Neural cell (in vitro differentiated cells): ENCODE measurements at regions not wholly inside any gene's neighbourhood (a gene's known extent, or its start where the extent isn't known, plus 50 kb on each side); places are given as distances from the start of the nearest gene placed in this dataset.

Experiments used
- EP300 ChIP-seq: fragments of 450-650 bp; conservative IDR thresholded peaks from 2 replicates; pipeline ENCODE4 v1.6.1; 2014; ENCODE audit warnings: antibody characterized with exemption, mild to moderate bottlenecking, moderate library complexity; ENCODE audit not compliant: poor library complexity, severe bottlenecking
- EZH2 ChIP-seq: fragments of 200-600, 300-800 bp; shearing (Covaris generic), sonication (generic); IDR thresholded peaks from 2 replicates; pipeline ENCODE4 v1.6.1; 2014; ENCODE audit warnings: antibody characterized with exemption, low read length, borderline replicate concordance, mild to moderate bottlenecking; ENCODE audit not compliant: insufficient read depth, poor library complexity, severe bottlenecking
- POLR2AphosphoS5 ChIP-seq: IDR thresholded peaks from 2 replicates; pipeline ENCODE4 v1.6.1; 2012
- RAD21 ChIP-seq: fragments of 450-650 bp; conservative IDR thresholded peaks from 2 replicates; pipeline ENCODE4 v1.6.1; 2014; ENCODE audit warnings: antibody characterized with exemption, mild to moderate bottlenecking, moderate library complexity
- SMC3 ChIP-seq: fragments of 450-650 bp; conservative IDR thresholded peaks from 2 replicates; pipeline ENCODE4 v1.6.1; 2014; ENCODE audit warnings: antibody characterized with exemption, mild to moderate bottlenecking, moderate library complexity; ENCODE audit not compliant: poor library complexity
- TAF1 ChIP-seq: IDR thresholded peaks from 2 replicates; pipeline ENCODE4 v1.6.1; 2012; ENCODE audit warnings: low read depth
- TF ChIP-seq, protein P1 (sequence below): fragments of 450-650 bp; IDR thresholded peaks from 2 replicates; pipeline ENCODE4 v1.5.1; 2014; ENCODE audit warnings: antibody characterized with exemption, mild to moderate bottlenecking, moderate library complexity; ENCODE audit not compliant: poor library complexity, severe bottlenecking

DNA sequence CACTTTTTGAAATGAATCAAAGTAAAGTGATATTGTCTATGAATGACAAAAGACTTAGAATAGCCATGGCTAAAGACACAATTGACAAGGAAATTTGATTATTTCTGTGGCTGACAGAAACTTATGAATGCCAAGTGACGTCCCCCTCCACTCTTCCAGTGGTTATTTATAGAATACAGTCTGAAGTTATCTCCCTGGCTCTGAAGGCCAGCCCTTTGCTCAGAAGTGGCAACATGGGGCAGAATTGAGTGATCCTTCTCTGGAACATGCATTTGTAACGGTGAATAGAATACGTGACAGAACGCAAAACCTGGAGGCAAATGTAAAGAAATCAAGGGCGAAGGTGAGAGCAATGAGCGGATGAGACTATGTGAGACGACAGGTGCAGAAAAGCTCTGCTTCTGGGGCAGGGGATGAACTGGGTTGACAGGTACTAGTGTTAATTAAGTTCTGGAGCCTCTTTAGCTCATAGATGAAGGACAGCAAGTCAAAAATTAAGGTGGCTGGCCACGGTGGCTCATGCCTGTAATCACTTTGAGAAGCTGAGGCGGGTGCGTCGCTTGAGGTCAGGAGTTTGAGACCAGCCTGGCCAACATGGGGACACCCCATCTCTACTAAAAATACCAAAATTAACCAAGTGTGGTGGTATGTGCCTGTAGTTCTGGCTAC lies 585.7 kb upstream of the B3GAT1 start:
- TF ChIP-seq, protein P1, sequence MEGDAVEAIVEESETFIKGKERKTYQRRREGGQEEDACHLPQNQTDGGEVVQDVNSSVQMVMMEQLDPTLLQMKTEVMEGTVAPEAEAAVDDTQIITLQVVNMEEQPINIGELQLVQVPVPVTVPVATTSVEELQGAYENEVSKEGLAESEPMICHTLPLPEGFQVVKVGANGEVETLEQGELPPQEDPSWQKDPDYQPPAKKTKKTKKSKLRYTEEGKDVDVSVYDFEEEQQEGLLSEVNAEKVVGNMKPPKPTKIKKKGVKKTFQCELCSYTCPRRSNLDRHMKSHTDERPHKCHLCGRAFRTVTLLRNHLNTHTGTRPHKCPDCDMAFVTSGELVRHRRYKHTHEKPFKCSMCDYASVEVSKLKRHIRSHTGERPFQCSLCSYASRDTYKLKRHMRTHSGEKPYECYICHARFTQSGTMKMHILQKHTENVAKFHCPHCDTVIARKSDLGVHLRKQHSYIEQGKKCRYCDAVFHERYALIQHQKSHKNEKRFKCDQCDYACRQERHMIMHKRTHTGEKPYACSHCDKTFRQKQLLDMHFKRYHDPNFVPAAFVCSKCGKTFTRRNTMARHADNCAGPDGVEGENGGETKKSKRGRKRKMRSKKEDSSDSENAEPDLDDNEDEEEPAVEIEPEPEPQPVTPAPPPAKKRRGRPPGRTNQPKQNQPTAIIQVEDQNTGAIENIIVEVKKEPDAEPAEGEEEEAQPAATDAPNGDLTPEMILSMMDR = no peak
- TF ChIP-seq EP300 = no peak
- TF ChIP-seq SMC3 = no peak
- no peak for TF ChIP-seq EZH2
- TF ChIP-seq POLR2AphosphoS5 = no peak
- no peak for TF ChIP-seq TAF1
- no peak for TF ChIP-seq RAD21
